SK-MEL-5 (cell line): ENCODE measurements at regions not wholly inside any gene's neighbourhood (a gene's known extent, or its start where the extent isn't known, plus 50 kb on each side); places are given as distances from the start of the nearest gene placed in this dataset.

ENCODE experiments used
- DNase-seq: peaks from one replicate; pipeline ENCODE4 v3.0.0-alpha.2; 2016; ENCODE audit warnings: low read depth, low spot score
- in situ Hi-C: cut with HindIII; loops from 2 replicates; pipeline ENCODE4 v1.10.0; 2016; ENCODE audit warnings: low sequenced_read_pairs, high pct_unique_total_duplicates, low pct_unique_long_range_greater_than_20kb

- in situ Hi-C loops = no loop called here
- no peak for DNase-seq
Measured at GRCh38 chr14:54140551-54140950, 183.9 kb upstream of the BMP4 start.

GRCh38 chr14:54146601-54147000 is 190.0 kb upstream of the BMP4 start:
- DNase-seq = no peak
- in situ Hi-C loops = no loop called here

DNA sequence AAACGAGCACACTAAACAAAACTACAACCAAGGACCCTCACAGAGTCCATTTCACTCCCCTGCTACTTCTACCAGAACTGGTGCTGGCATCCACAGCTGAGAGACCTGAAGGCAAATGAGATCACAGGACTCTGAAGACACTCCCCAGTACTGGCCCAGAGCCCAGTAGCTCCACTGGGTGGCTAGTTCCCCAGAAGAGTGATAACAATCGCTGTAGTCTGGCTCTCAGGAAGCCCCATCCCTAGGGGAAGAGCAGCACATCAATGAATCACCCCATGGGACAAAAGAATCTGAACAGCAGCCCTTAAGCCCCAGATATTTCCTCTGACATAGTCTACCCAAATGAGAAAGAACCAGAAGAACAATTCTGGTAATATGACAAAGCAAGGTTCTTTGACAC is 190.7 kb upstream of the BMP4 start:
- in situ Hi-C loops = no loop called here
- DNase-seq = peak; percentile 70

GRCh38 chr14:54147758-54148157 is 191.1 kb upstream of the BMP4 start:
- in situ Hi-C loops = no loop called here
- no peak for DNase-seq

DNA sequence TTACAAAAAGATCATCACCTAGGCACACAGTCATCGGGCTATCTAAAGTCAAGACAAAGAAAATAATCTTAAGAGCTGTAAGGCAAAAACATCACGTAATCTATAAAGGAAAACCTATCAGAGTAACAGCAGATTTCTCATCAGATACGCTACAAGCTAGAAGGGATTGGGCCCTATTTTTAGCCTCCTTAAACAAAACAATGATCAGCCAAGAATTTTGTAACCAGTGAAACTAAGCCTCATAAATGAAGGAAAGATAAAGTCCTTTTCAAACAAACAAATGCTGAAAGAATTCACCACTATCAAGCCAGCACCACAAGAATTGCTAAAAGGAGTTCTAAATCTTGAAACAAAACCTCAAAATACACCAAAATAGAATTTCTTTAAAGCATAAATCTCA is 191.6 kb upstream of the BMP4 start:
- DNase-seq = no peak
- in situ Hi-C loops = no loop called here

- DNase-seq = no peak
- in situ Hi-C loops = no loop called here
Measured at GRCh38 chr14:54152351-54152750, 195.7 kb upstream of the BMP4 start.

- in situ Hi-C loops = no loop called here
Measured at GRCh38 chr14:54166049-54166950, 209.7 kb upstream of the BMP4 start.

GRCh38 chr14:54168489-54168888 is 211.9 kb upstream of the BMP4 start:
- no peak for DNase-seq
- in situ Hi-C loops = no loop called here

More at GRCh38 chr14:54166049-54166950, 209.7 kb upstream of the BMP4 start:
- DNase-seq = peak; percentile 96

GRCh38 chr14:54169254-54169924 is 212.8 kb upstream of the BMP4 start:
- in situ Hi-C loops = no loop called here
- DNase-seq = no peak

DNA sequence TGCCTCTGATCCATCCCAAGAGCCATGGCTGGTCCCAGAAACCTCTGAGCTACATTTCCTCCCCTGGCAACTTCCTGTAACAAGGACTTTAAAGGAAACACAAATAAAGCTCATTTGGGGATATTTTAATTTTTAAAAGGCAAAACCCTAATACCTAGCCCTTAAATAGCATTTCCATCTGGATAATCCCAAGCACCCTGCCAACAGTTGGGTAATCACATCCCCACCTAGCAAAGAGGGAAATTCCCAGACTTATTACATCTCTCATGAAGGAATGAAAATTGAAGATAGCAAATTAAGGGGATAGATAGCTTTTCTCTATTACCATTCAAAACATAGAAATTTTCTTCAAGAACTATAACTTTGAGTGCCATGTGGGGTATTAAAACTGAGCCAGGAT is 213.7 kb upstream of the BMP4 start:
- in situ Hi-C loops = no loop called here

DNA sequence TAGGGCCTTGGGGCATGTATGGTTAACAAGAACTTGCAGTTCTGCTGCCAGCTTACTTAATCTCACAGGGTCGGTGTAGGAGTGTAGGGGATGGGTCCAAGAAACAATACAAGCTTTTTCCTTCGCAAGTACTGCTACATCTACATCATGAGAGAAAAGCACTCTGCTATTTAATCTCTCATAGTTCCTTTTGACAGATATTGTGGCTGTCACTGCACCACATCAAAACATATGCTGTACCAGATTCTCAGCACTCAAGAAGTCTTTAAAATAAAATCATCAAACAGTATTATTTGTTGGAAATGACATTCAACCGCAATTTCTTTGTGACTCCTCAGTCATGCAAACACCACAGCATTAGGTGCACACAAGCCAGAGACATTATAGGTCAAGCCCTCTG is 215.5 kb upstream of the BMP4 start:
- in situ Hi-C loops = no loop called here
- no peak for DNase-seq

More for the DNA sequence above, 213.7 kb upstream of the BMP4 start:
- DNase-seq = no peak

DNA sequence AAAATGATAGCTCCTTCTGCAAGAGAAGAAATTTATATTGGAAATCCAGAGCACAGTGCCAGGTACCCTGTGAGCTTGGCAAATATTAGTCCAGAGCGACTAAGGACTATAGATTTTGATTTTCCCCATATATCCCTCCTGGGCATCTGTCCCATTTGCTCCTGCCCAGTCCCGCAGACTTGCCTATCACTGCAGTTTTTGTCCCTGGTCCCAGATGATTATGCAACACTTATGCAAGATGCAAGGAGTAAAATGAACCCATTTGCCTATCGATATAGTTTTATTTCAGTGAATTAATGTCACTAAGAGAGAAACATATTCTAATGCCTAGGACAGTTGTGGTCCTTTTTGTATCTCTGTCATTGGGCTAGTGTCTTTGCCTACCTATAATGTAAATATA is 215.9 kb upstream of the BMP4 start:
- in situ Hi-C loops = no loop called here
- DNase-seq = no peak

- no peak for DNase-seq
- in situ Hi-C loops = no loop called here
Measured at GRCh38 chr14:54173802-54174201, 217.2 kb upstream of the BMP4 start.

DNA sequence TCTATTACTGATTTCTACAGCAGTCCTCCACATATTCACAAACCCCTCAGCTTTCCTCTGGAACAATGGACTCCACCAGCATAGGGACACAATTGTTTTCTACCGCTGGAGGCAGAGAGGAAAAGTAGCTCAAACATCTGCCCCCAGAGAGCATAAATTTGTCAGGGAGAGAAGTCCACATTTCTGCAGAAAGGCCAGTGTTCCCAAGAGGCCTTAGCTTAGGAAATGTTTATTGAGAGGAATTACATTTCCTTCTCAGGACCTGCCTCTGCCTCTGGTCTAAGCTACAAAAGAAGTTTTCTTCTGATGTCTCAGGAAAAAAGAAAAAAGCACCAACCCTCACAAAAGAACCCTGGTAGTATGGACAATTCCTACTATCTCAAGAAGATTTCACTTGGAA is 217.8 kb upstream of the BMP4 start:
- in situ Hi-C loops = no loop called here
- DNase-seq = peak; percentile 32

- in situ Hi-C loops = no loop called here
- DNase-seq = peak; percentile 85
Measured at GRCh38 chr14:54175298-54175942, 218.8 kb upstream of the BMP4 start.

DNA sequence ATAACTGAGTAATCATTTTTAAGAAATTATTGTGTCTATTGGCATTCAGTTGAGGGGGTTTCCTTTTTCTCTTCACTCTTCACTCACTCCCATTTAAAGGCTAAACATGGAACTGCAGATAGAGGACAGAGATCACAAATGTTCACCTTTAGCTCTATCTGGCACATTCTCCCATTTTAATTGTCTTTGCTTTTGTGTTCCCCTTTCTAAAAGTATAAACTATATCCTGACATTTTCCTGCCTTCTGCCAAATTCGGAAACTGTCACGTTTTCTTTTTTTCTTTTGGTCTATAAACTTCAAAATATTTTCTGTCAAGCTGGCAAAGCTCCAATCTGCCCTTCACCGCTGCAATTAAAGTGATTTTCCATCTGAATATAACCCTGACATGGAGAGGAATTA is 219.8 kb upstream of the CDKN3 start:
- in situ Hi-C loops = no loop called here
- no peak for DNase-seq

DNA sequence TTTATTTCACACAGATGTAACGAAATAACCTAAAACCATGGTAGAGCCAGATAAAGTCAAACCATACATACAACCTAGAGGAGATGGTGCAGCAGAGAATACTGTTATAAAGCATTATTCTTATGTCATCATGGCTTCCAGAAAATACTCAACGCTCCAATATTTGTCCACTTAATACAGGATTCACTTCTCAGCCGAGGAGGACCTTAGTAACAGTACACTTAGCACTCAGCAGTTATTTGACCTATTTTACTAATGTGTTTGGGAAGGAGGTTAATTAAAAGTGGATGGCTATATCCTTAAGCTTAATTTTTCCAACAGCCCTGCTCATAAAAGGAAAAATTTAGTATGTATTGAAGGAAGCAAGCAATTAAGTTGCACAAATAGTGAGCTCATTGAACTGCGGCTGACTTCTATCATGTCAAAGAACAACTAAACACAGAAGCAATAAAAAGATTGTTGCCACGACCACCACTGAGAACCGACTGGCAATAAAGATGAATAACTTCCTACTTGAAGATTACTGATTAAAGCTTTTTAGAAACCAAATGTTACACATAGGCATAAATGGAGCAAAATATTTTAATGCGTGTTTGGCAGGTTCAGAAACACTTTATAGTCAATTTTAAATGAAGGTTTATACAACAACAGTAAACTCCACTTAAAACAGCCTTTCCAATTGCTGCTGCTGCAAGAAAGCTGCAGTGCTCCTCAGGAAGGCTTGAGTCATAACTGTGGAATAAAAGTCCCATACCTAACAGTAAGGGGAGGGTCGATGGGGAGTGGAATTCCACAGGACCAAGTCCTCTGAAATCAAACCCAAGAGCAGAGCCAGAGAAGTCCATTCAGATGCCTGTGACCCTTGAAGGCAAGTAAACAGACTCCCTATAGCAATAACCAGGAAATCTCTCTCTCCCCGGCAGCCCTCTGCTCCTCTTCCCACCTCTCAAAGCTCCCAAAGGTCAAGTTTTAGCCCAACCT is 218.9 kb upstream of the CDKN3 start:
- no peak for DNase-seq
- in situ Hi-C loops = no loop called here
